NCI-H82 (cell line): ENCODE measurements at regions not wholly inside any gene's neighbourhood (a gene's known extent, or its start where the extent isn't known, plus 50 kb on each side); places are given as distances from the start of the nearest gene placed in this dataset.

Source experiments
- DNase-seq: peaks from one replicate; lab custom pipeline; 2025; lab: John Stamatoyannopoulos, UW

GRCh38 chr9:129283705-129284606 is 105.9 kb upstream of the IER5L start:
- DNase-seq: no peak

GRCh38 chr9:129283291-129283691 is 105.2 kb upstream of the IER5L start:
- DNase-seq: no peak

- DNase-seq: no peak
Observed at GRCh38 chr9:129282731-129283211, 104.7 kb upstream of the IER5L start.

- DNase-seq: no peak
Observed at GRCh38 chr9:129282272-129282671, 104.2 kb upstream of the IER5L start.

- DNase-seq: no peak
Observed at GRCh38 chr9:129281506-129282145, 103.6 kb upstream of the IER5L start.

GRCh38 chr9:129280623-129281271 is 102.7 kb upstream of the IER5L start:
- no peak for DNase-seq

- no peak for DNase-seq
Observed at GRCh38 chr9:129280236-129280622, 102.2 kb upstream of the IER5L start.

GRCh38 chr9:129278391-129279237 is 100.6 kb upstream of the IER5L start:
- DNase-seq: no peak

- DNase-seq: no peak
Observed at GRCh38 chr9:129276486-129277230, 98.6 kb upstream of the IER5L start.

GRCh38 chr9:129275626-129276247 is 97.7 kb upstream of the IER5L start:
- no peak for DNase-seq

GRCh38 chr9:129273941-129274684 is 96.1 kb upstream of the IER5L start:
- DNase-seq: no peak

GRCh38 chr9:129273136-129273895 is 95.3 kb upstream of the IER5L start:
- no peak for DNase-seq

- DNase-seq: no peak
Observed at GRCh38 chr9:129272348-129273025, 94.4 kb upstream of the IER5L start.

GRCh38 chr9:129270903-129271431 is 92.9 kb upstream of the IER5L start:
- DNase-seq: no peak

- no peak for DNase-seq
Observed at GRCh38 chr9:129270205-129270604, 92.1 kb upstream of the IER5L start.

- DNase-seq: no peak
Observed at GRCh38 chr9:129267141-129267540, 89.1 kb upstream of the IER5L start.

GRCh38 chr9:129266536-129266935 is 88.5 kb upstream of the IER5L start:
- no peak for DNase-seq

- no peak for DNase-seq
Observed at GRCh38 chr9:129264388-129264787, 86.3 kb upstream of the IER5L start.
